ENCODE measurements at regions not wholly inside any gene's neighbourhood (a gene's known extent, or its start where the extent isn't known, plus 50 kb on each side); places are given as distances from the start of the nearest gene placed in this dataset.

GRCh38 chr5:3751846-3752245, 156.2 kb downstream of the IRX1 start:
- TF ChIP-seq YY1 (IDR thresholded peaks at IDR 0.05; ENCODE audit: low read depth) = no peak

- TF ChIP-seq ZBTB7A (IDR thresholded peaks at IDR 0.05; ENCODE audit: low read depth) = no peak
- TF ChIP-seq RAD21 (IDR thresholded peaks at IDR 0.05; ENCODE audit: low read depth) = no peak
- no peak for TF ChIP-seq REST (IDR thresholded peaks at IDR 0.05; ENCODE audit: low read depth)
- TF ChIP-seq YY1 (IDR thresholded peaks at IDR 0.05; ENCODE audit: low read depth) = no peak
- TF ChIP-seq MAX (IDR thresholded peaks at IDR 0.05) = no peak
- no peak for TF ChIP-seq CEBPB (IDR thresholded peaks at IDR 0.05)
- no peak for TF ChIP-seq USF1 (IDR thresholded peaks at IDR 0.05)
- no peak for TF ChIP-seq NFIC (IDR thresholded peaks at IDR 0.05)
Observed at GRCh38 chr5:3778000-3778550, 182.4 kb downstream of the IRX1 start.

DNA sequence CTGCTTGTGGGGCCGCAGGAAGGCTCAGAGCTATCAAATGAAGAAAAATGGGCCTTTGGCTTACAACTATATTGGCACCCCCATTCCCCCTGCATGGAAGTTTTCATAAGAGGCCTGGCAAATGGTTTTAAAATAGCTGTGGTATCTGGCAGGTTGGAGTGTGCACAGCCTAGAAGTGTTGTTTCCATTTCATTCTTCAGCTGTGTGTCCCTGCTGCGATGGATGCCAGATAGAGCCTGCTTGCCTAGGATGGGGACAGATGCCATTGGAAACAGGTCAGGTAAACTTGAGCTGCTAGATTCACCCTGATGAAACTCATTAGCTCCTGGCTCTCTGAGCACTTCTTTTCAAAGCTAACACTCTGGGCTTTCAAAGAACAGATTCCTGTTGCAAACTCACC, 183.3 kb downstream of the IRX1 start:
- TF ChIP-seq FOXM1 (IDR thresholded peaks at IDR 0.05; ENCODE audit: borderline replicate concordance, low read depth) = no peak
- no peak for TF ChIP-seq USF1 (IDR thresholded peaks at IDR 0.05)
- TF ChIP-seq RAD21 (IDR thresholded peaks at IDR 0.05; ENCODE audit: low read depth) = no peak
- no peak for TF ChIP-seq ZBTB7A (IDR thresholded peaks at IDR 0.05; ENCODE audit: low read depth)
- TF ChIP-seq EGR1 (IDR thresholded peaks at IDR 0.05) = no peak
- no peak for TF ChIP-seq TEAD4 (IDR thresholded peaks at IDR 0.05)
- no peak for TF ChIP-seq REST (IDR thresholded peaks at IDR 0.05; ENCODE audit: low read depth)
- TF ChIP-seq TAF1 (IDR thresholded peaks at IDR 0.05; ENCODE audit: low read depth) = no peak
- TF ChIP-seq NFIC (IDR thresholded peaks at IDR 0.05) = no peak

- TF ChIP-seq FOXM1 (IDR thresholded peaks at IDR 0.05; ENCODE audit: borderline replicate concordance, low read depth) (no peak), RAD21 (IDR thresholded peaks at IDR 0.05; ENCODE audit: low read depth) (no peak), MAX (IDR thresholded peaks at IDR 0.05) (no peak), REST (IDR thresholded peaks at IDR 0.05; ENCODE audit: low read depth) (no peak), CREB1 (IDR thresholded peaks at IDR 0.05; ENCODE audit: low read depth) (no peak), ZBTB7A (IDR thresholded peaks at IDR 0.05; ENCODE audit: low read depth) (no peak), TCF12 (IDR thresholded peaks at IDR 0.05; ENCODE audit: low read depth) (no peak), EGR1 (IDR thresholded peaks at IDR 0.05) (no peak), NFIC (IDR thresholded peaks at IDR 0.05) (no peak)
Observed at GRCh38 chr5:3780278-3780677, 184.6 kb downstream of the IRX1 start.

- TF ChIP-seq FOXM1 (IDR thresholded peaks at IDR 0.05; ENCODE audit: borderline replicate concordance, low read depth) (no peak), MAX (IDR thresholded peaks at IDR 0.05) (no peak), EP300 (IDR thresholded peaks at IDR 0.05; ENCODE audit: borderline replicate concordance) (no peak)
Observed at GRCh38 chr5:3780907-3781306, 185.3 kb downstream of the IRX1 start.

Measured in Ishikawa (cell line).